ENCODE measurements at regions not wholly inside any gene's neighbourhood (a gene's known extent, or its start where the extent isn't known, plus 50 kb on each side); places are given as distances from the start of the nearest gene placed in this dataset.
"Not testable (repeated sequence)": the region's sequence is repeated elsewhere in the genome, so short reads cannot be mapped to it uniquely, and the experiment has no call there.

GRCh38 chr4:26057839-26058238 lies 143.8 kb downstream of the SMIM20 start:
- not testable (repeated sequence) for H3K36me3 ChIP-seq (ENCODE audit: control insufficient read depth, insufficient read depth, low read length); H3K27ac ChIP-seq (ENCODE audit: low read depth, low read length, severe bottlenecking); H3K9me3 ChIP-seq (ENCODE audit: control insufficient read depth, low read length); H3K4me1 ChIP-seq (ENCODE audit: control insufficient read depth, insufficient read depth, low read length, poor library complexity, severe bottlenecking); H3K4me3 ChIP-seq (ENCODE audit: extremely low read depth, insufficient read depth, low read length, poor library complexity, severe bottlenecking)
- 100% methylated on average over 1 of the region's 3 CpGs for WGBS, 2 experiments (ENCODE audit: insufficient coverage in 2 of 2)

GRCh38 chr4:26058537-26058936 lies 144.5 kb downstream of the SMIM20 start:
- no peak overlapping the region for H3K4me3 ChIP-seq (ENCODE audit: extremely low read depth, insufficient read depth, low read length, poor library complexity, severe bottlenecking)
- no peaks in the 10 kb centered on the region for H3K4me1 ChIP-seq (ENCODE audit: control insufficient read depth, insufficient read depth, low read length, poor library complexity, severe bottlenecking)
- H3K9me3 ChIP-seq (ENCODE audit: control insufficient read depth, low read length) = no peaks in the 10 kb centered on the region
- 88 to 93% methylated on average over 6 to 7 of the region's 7 CpGs for WGBS, 2 experiments (ENCODE audit: insufficient coverage in 2 of 2)
- H3K36me3 ChIP-seq (ENCODE audit: control insufficient read depth, insufficient read depth, low read length) = no peaks in the 10 kb centered on the region
- no peak overlapping the region for H3K27ac ChIP-seq (ENCODE audit: low read depth, low read length, severe bottlenecking)

GRCh38 chr4:26059391-26060154 lies 145.6 kb downstream of the SMIM20 start:
- Histone ChIP-seq H3K4me3 (ENCODE audit: extremely low read depth, insufficient read depth, low read length, poor library complexity, severe bottlenecking) (no peak overlapping the region), H3K27ac (ENCODE audit: low read depth, low read length, severe bottlenecking) (no peak overlapping the region), H3K36me3 (ENCODE audit: control insufficient read depth, insufficient read depth, low read length) (no peaks in the 10 kb centered on the region), H3K9me3 (ENCODE audit: control insufficient read depth, low read length) (no peaks in the 10 kb centered on the region), H3K4me1 (ENCODE audit: control insufficient read depth, insufficient read depth, low read length, poor library complexity, severe bottlenecking) (no peaks in the 10 kb centered on the region)
- 87 to 93% methylated on average over 4 to 5 of the region's 5 CpGs for whole genome bisulfite sequencing, 2 experiments (ENCODE audit: insufficient coverage in 2 of 2)

GRCh38 chr4:26060286-26060685 lies 146.3 kb downstream of the SMIM20 start:
- Histone ChIP-seq H3K4me1 (ENCODE audit: control insufficient read depth, insufficient read depth, low read length, poor library complexity, severe bottlenecking) (no peaks in the 10 kb centered on the region), H3K27ac (ENCODE audit: low read depth, low read length, severe bottlenecking) (no peak overlapping the region), H3K4me3 (ENCODE audit: extremely low read depth, insufficient read depth, low read length, poor library complexity, severe bottlenecking) (no peak overlapping the region), H3K9me3 (ENCODE audit: control insufficient read depth, low read length) (no peaks in the 10 kb centered on the region), H3K36me3 (ENCODE audit: control insufficient read depth, insufficient read depth, low read length) (no peaks in the 10 kb centered on the region)
- WGBS, 2 experiments (ENCODE audit: insufficient coverage in 2 of 2) = 100% methylated on average over 2 of the region's 3 CpGs; no CpG with 5 or more reads in 1 of the 2 experiments

- Histone ChIP-seq H3K9me3 (ENCODE audit: control insufficient read depth, low read length) (no peaks in the 10 kb centered on the region), H3K4me3 (ENCODE audit: extremely low read depth, insufficient read depth, low read length, poor library complexity, severe bottlenecking) (no peak overlapping the region), H3K36me3 (ENCODE audit: control insufficient read depth, insufficient read depth, low read length) (no peaks in the 10 kb centered on the region), H3K4me1 (ENCODE audit: control insufficient read depth, insufficient read depth, low read length, poor library complexity, severe bottlenecking) (no peaks in the 10 kb centered on the region), H3K27ac (ENCODE audit: low read depth, low read length, severe bottlenecking) (no peak overlapping the region)
- 74 to 77% methylated on average over 5 to 6 of the region's 7 CpGs for WGBS, 2 experiments (ENCODE audit: insufficient coverage in 2 of 2)
These were observed 147.4 kb downstream of the SMIM20 start for GRCh38 chr4:26061248-26061986.

GRCh38 chr4:26062215-26062614 lies 148.2 kb downstream of the SMIM20 start:
- Histone ChIP-seq H3K9me3 (ENCODE audit: control insufficient read depth, low read length) (no peaks in the 10 kb centered on the region), H3K4me1 (ENCODE audit: control insufficient read depth, insufficient read depth, low read length, poor library complexity, severe bottlenecking) (no peaks in the 10 kb centered on the region), H3K36me3 (ENCODE audit: control insufficient read depth, insufficient read depth, low read length) (no peaks in the 10 kb centered on the region), H3K4me3 (ENCODE audit: extremely low read depth, insufficient read depth, low read length, poor library complexity, severe bottlenecking) (no peak overlapping the region), H3K27ac (ENCODE audit: low read depth, low read length, severe bottlenecking) (no peak overlapping the region)
- 80 to 93% methylated on average over 1 to 2 of the region's 2 CpGs for WGBS, 2 experiments (ENCODE audit: insufficient coverage in 2 of 2)

- 93 to 96% methylated on average over 23 to 31 of the region's 34 CpGs for WGBS, 2 experiments (ENCODE audit: insufficient coverage in 2 of 2)
- H3K36me3 ChIP-seq (ENCODE audit: control insufficient read depth, insufficient read depth, low read length); H3K4me3 ChIP-seq (ENCODE audit: extremely low read depth, insufficient read depth, low read length, poor library complexity, severe bottlenecking); H3K9me3 ChIP-seq (ENCODE audit: control insufficient read depth, low read length); H3K4me1 ChIP-seq (ENCODE audit: control insufficient read depth, insufficient read depth, low read length, poor library complexity, severe bottlenecking); H3K27ac ChIP-seq (ENCODE audit: low read depth, low read length, severe bottlenecking): not testable (repeated sequence)
These were observed 150.0 kb downstream of the SMIM20 start for GRCh38 chr4:26064009-26064408.

GRCh38 chr4:26065833-26066232 lies 151.8 kb downstream of the SMIM20 start:
- no peak overlapping the region for H3K4me3 ChIP-seq (ENCODE audit: extremely low read depth, insufficient read depth, low read length, poor library complexity, severe bottlenecking)
- H3K9me3 ChIP-seq (ENCODE audit: control insufficient read depth, low read length) = no peaks in the 10 kb centered on the region
- H3K27ac ChIP-seq (ENCODE audit: low read depth, low read length, severe bottlenecking) = no peak overlapping the region
- H3K4me1 ChIP-seq (ENCODE audit: control insufficient read depth, insufficient read depth, low read length, poor library complexity, severe bottlenecking) = no peaks in the 10 kb centered on the region
- H3K36me3 ChIP-seq (ENCODE audit: control insufficient read depth, insufficient read depth, low read length) = no peaks in the 10 kb centered on the region
- 85 to 90% methylated on average over 3 to 7 of the region's 7 CpGs for WGBS, 2 experiments (ENCODE audit: insufficient coverage in 2 of 2)

GRCh38 chr4:26067035-26067434 lies 153.0 kb downstream of the SMIM20 start:
- no peak overlapping the region for H3K27ac ChIP-seq (ENCODE audit: low read depth, low read length, severe bottlenecking)
- H3K4me3 ChIP-seq (ENCODE audit: extremely low read depth, insufficient read depth, low read length, poor library complexity, severe bottlenecking) = no peak overlapping the region
- H3K4me1 ChIP-seq (ENCODE audit: control insufficient read depth, insufficient read depth, low read length, poor library complexity, severe bottlenecking) = no peaks in the 10 kb centered on the region
- 94 to 98% methylated on average over 3 to 4 of the region's 5 CpGs for WGBS, 2 experiments (ENCODE audit: insufficient coverage in 2 of 2)
- H3K9me3 ChIP-seq (ENCODE audit: control insufficient read depth, low read length) = no peaks in the 10 kb centered on the region
- H3K36me3 ChIP-seq (ENCODE audit: control insufficient read depth, insufficient read depth, low read length) = no peaks in the 10 kb centered on the region

- WGBS, 2 experiments (ENCODE audit: insufficient coverage in 2 of 2) = 73% methylated on average over 1 to 3 of the region's 4 CpGs
- no peaks in the 10 kb centered on the region for H3K36me3 ChIP-seq (ENCODE audit: control insufficient read depth, insufficient read depth, low read length)
- no peaks in the 10 kb centered on the region for H3K4me1 ChIP-seq (ENCODE audit: control insufficient read depth, insufficient read depth, low read length, poor library complexity, severe bottlenecking)
- no peak overlapping the region for H3K4me3 ChIP-seq (ENCODE audit: extremely low read depth, insufficient read depth, low read length, poor library complexity, severe bottlenecking)
- H3K27ac ChIP-seq (ENCODE audit: low read depth, low read length, severe bottlenecking) = no peak overlapping the region
- no peaks in the 10 kb centered on the region for H3K9me3 ChIP-seq (ENCODE audit: control insufficient read depth, low read length)
These were observed 155.2 kb downstream of the SMIM20 start for GRCh38 chr4:26069218-26069617.

GRCh38 chr4:26071688-26072087 lies 157.7 kb downstream of the SMIM20 start:
- Histone ChIP-seq H3K9me3 (ENCODE audit: control insufficient read depth, low read length) (no peaks in the 10 kb centered on the region), H3K4me3 (ENCODE audit: extremely low read depth, insufficient read depth, low read length, poor library complexity, severe bottlenecking) (no peak overlapping the region), H3K27ac (ENCODE audit: low read depth, low read length, severe bottlenecking) (no peak overlapping the region), H3K36me3 (ENCODE audit: control insufficient read depth, insufficient read depth, low read length) (no peaks in the 10 kb centered on the region), H3K4me1 (ENCODE audit: control insufficient read depth, insufficient read depth, low read length, poor library complexity, severe bottlenecking) (no peaks in the 10 kb centered on the region)
- WGBS, 2 experiments (ENCODE audit: insufficient coverage in 2 of 2) = 93 to 95% methylated on average over 2 to 3 of the region's 3 CpGs
